ENCODE measurements at regions not wholly inside any gene's neighbourhood (a gene's known extent, or its start where the extent isn't known, plus 50 kb on each side); places are given as distances from the start of the nearest gene placed in this dataset.

DNA sequence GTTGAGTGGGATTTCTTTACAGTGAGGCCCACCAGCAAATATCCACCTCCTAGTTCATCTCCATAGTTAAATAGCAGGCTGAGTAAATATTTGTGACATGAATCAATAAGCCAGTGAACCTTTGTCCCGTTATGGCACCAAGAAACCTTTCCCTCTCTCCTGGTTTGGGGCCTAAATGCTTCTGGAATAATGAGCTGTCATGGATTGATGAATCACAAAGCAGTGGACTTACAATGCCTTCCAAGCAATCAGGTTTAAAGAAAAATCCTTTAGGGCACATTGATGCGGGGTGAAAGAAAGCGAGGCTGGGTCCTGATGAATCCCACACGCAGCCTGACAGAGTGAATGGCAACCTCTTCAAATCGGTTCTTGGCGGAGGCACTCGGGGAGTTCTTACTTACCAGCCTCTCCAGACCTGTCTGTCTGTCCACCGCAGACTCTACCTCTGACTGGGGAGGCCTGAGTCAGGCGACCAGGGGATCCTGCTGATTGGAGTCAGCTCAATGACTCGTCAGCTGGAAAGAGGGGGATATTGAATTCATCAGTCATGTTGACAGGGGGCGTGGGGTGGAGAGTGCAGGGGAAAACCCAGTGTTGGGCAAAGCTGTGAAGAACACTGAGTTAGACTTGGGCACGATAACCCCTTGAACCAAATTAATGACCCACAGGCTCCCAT, 247.3 kb downstream of the PLPP3 start (continued):
- TF ChIP-seq EP300 (IDR thresholded peaks at IDR 0.05; ENCODE audit: low read depth in 2 of 2, low read length in 2 of 2) (peak; percentile 44 to 97; a peak in 3 of 4 replicates), EP300 (CRISPR knock-in tag; IDR thresholded peaks at IDR 0.05; ENCODE audit: borderline replicate concordance) (peak; percentile 58; the same call in 1 of the 2 replicates), CCAR2 (optimal IDR thresholded peaks at IDR 0.05; ENCODE audit: low read depth, low read length) (no peak), ZNF3 (CRISPR knock-in tag; IDR thresholded peaks at IDR 0.05) (no peak), GZF1 (CRISPR knock-in tag; IDR thresholded peaks at IDR 0.05) (no peak), RBM22 (optimal IDR thresholded peaks at IDR 0.05; ENCODE audit: low read length) (no peak), MAFF (IDR thresholded peaks at IDR 0.05; ENCODE audit: low read depth, low read length) (no peak), ZNF569 (CRISPR knock-in tag; IDR thresholded peaks at IDR 0.05; ENCODE audit: borderline replicate concordance) (no peak; the same call in 1 of the 2 replicates), XRCC5 (optimal IDR thresholded peaks at IDR 0.05; ENCODE audit: low read length) (no peak), ZSCAN31 (CRISPR knock-in tag; IDR thresholded peaks at IDR 0.05; ENCODE audit: low read depth) (no peak), MAFG (CRISPR knock-in tag; IDR thresholded peaks at IDR 0.05) (no peak), STAG1 (CRISPR knock-in tag; IDR thresholded peaks at IDR 0.05) (0 out of 2 replicates have a peak, but pooled peaks have one; percentile 20), ZNF577 (CRISPR knock-in tag; IDR thresholded peaks at IDR 0.05; ENCODE audit: borderline replicate concordance, low read depth) (no peak), KLF12 (CRISPR knock-in tag; IDR thresholded peaks at IDR 0.05; ENCODE audit: borderline replicate concordance) (no peak), JARID2 (CRISPR knock-in tag; IDR thresholded peaks at IDR 0.05; ENCODE audit: insufficient replicate concordance) (no peak), ELF4 (CRISPR knock-in tag; IDR thresholded peaks at IDR 0.05; ENCODE audit: borderline replicate concordance) (no peak), NFIC (IDR thresholded peaks at IDR 0.05; ENCODE audit: low read length) (peak; percentile 90), ISL2 (CRISPR knock-in tag; IDR thresholded peaks at IDR 0.05) (peak; percentile 85), ZNF564 (CRISPR knock-in tag; IDR thresholded peaks at IDR 0.05) (no peak), ZNF30 (CRISPR knock-in tag; IDR thresholded peaks at IDR 0.05) (no peak), ZNF143 (CRISPR knock-in tag; IDR thresholded peaks at IDR 0.05) (no peak)
- TF ChIP-seq, protein P1, sequence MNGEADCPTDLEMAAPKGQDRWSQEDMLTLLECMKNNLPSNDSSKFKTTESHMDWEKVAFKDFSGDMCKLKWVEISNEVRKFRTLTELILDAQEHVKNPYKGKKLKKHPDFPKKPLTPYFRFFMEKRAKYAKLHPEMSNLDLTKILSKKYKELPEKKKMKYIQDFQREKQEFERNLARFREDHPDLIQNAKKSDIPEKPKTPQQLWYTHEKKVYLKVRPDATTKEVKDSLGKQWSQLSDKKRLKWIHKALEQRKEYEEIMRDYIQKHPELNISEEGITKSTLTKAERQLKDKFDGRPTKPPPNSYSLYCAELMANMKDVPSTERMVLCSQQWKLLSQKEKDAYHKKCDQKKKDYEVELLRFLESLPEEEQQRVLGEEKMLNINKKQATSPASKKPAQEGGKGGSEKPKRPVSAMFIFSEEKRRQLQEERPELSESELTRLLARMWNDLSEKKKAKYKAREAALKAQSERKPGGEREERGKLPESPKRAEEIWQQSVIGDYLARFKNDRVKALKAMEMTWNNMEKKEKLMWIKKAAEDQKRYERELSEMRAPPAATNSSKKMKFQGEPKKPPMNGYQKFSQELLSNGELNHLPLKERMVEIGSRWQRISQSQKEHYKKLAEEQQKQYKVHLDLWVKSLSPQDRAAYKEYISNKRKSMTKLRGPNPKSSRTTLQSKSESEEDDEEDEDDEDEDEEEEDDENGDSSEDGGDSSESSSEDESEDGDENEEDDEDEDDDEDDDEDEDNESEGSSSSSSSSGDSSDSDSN (CRISPR knock-in tag; IDR thresholded peaks at IDR 0.05): no peak
- TF ChIP-seq, protein P2, sequence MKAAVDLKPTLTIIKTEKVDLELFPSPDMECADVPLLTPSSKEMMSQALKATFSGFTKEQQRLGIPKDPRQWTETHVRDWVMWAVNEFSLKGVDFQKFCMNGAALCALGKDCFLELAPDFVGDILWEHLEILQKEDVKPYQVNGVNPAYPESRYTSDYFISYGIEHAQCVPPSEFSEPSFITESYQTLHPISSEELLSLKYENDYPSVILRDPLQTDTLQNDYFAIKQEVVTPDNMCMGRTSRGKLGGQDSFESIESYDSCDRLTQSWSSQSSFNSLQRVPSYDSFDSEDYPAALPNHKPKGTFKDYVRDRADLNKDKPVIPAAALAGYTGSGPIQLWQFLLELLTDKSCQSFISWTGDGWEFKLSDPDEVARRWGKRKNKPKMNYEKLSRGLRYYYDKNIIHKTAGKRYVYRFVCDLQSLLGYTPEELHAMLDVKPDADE (CRISPR knock-in tag; IDR thresholded peaks at IDR 0.05): no peak
- TF ChIP-seq, protein P3, sequence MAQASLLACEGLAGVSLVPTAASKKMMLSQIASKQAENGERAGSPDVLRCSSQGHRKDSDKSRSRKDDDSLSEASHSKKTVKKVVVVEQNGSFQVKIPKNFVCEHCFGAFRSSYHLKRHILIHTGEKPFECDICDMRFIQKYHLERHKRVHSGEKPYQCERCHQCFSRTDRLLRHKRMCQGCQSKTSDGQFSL (CRISPR knock-in tag; IDR thresholded peaks at IDR 0.05): peak; percentile 43; the same call in 1 of the 2 replicates
- TF ChIP-seq, protein P4, sequence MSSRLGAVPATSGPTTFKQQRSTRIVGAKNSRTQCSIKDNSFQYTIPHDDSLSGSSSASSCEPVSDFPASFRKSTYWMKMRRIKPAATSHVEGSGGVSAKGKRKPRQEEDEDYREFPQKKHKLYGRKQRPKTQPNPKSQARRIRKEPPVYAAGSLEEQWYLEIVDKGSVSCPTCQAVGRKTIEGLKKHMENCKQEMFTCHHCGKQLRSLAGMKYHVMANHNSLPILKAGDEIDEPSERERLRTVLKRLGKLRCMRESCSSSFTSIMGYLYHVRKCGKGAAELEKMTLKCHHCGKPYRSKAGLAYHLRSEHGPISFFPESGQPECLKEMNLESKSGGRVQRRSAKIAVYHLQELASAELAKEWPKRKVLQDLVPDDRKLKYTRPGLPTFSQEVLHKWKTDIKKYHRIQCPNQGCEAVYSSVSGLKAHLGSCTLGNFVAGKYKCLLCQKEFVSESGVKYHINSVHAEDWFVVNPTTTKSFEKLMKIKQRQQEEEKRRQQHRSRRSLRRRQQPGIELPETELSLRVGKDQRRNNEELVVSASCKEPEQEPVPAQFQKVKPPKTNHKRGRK (CRISPR knock-in tag; IDR thresholded peaks at IDR 0.05): no peak
- TF ChIP-seq, protein P5, sequence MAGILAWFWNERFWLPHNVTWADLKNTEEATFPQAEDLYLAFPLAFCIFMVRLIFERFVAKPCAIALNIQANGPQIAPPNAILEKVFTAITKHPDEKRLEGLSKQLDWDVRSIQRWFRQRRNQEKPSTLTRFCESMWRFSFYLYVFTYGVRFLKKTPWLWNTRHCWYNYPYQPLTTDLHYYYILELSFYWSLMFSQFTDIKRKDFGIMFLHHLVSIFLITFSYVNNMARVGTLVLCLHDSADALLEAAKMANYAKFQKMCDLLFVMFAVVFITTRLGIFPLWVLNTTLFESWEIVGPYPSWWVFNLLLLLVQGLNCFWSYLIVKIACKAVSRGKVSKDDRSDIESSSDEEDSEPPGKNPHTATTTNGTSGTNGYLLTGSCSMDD (CRISPR knock-in tag; IDR thresholded peaks at IDR 0.05): no peak
